GM12873 (cell line): ENCODE measurements at regions not wholly inside any gene's neighbourhood (a gene's known extent, or its start where the extent isn't known, plus 50 kb on each side); places are given as distances from the start of the nearest gene placed in this dataset.
A peak's percentile ranks its signal among the peaks of the same experiment; 100 is the strongest.

Experiments
- TF ChIP-seq, protein P1 (sequence below): IDR thresholded peaks from 2 replicates; pipeline ENCODE4 v1.5.1; 2012; ENCODE audit warnings: low read depth, mild to moderate bottlenecking, moderate library complexity, low read length, control low read depth; ENCODE audit not compliant: insufficient read depth; ENCODE audit errors: missing control alignments

DNA sequence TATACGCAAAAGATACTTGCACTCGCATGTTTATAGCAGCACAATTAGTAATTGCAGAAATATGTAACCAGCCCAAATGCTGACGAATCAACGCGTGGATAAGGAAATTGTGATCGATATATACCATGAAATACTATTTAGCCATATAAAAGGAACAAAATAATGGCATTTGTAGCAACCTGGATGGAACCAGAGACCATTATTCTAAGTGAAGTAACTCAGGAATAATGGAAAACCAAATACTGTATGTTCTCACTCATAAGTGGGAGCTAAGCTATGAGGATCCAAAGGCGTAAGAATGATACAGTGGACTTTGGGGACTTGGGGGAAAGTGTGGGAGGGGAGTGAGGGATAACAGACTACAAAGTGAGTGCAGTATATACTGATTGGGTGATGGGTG, 1008.0 kb upstream of the CRIM1 start:
- TF ChIP-seq, protein P1, sequence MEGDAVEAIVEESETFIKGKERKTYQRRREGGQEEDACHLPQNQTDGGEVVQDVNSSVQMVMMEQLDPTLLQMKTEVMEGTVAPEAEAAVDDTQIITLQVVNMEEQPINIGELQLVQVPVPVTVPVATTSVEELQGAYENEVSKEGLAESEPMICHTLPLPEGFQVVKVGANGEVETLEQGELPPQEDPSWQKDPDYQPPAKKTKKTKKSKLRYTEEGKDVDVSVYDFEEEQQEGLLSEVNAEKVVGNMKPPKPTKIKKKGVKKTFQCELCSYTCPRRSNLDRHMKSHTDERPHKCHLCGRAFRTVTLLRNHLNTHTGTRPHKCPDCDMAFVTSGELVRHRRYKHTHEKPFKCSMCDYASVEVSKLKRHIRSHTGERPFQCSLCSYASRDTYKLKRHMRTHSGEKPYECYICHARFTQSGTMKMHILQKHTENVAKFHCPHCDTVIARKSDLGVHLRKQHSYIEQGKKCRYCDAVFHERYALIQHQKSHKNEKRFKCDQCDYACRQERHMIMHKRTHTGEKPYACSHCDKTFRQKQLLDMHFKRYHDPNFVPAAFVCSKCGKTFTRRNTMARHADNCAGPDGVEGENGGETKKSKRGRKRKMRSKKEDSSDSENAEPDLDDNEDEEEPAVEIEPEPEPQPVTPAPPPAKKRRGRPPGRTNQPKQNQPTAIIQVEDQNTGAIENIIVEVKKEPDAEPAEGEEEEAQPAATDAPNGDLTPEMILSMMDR: no peak

DNA sequence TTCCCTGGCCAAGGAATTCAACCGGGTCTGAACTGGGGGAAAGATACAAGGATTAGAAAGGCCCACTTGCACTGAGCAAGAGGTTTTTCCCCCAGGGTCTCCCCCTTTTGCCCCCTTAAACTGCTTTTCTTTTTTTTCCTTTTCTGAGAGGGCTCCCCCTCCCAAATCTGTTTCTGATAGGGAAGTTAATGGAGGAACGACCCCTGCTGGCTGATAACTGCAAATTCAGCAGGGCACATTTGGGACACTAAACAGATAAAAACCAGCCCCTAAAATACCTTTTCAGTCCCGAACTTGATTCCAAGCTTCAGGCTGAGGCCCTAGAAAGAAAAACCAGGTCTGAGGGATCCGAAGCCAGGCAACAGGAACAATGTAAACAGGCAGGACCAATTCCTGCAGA, 1012.4 kb upstream of the CRIM1 start:
- TF ChIP-seq, protein P1: peak; percentile 52

DNA sequence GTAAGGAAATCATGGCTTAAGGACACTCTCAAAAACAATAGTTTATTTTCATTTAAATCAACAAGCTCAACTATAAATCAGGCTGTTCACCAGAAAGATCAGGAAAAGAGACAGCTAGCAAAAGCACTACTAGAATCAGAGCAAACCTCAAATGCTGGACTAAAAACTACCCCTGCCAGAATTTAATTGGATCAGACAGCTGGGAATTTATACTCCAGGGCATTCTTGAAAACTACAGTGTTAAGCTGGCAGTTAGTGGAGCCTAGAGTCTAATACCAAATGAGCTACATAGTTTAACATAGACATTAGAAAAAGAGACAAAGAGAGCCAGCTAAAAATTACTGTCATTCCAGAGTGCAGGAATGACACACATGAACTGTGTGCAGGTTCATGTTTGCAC, 1016.4 kb upstream of the CRIM1 start:
- TF ChIP-seq, protein P1: no peak

DNA sequence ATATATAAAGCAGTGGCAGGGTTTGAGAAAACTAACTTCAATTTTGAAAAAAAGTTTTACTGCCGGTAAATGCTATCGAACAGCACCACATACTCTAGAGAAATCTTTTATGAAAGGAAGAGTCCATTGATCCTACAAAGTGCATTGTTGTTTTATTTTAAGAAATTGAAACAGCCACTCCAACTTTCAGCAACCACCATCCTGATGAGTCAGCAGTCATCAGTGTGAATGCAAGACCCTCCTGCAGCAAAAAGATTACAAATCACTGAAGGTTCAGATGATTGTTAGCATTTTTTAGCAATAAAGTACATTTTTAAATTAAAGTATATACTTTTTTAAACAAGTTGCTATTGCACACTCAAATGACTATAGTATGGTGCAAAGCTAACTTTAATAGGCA, 1017.7 kb upstream of the CRIM1 start:
- TF ChIP-seq, protein P1: no peak

DNA sequence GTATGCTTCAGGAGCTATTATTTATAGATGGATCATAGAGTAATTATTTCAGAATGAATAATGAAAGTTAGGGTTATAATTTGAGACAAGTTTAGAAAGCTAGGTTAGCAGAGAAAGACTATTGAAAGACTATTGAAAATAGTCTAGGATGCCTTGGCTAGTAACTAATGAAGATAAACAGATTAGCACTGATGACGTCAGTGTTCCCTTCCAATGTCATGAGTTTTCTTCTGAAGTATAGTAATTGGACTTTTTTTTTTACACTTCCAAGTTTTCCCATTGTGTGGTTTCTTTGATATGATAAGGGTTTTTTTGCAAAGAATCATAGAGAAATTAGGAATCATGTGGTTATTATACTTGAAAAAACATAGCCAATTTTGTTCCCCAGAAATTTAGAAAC, 1041.5 kb upstream of the CRIM1 start:
- TF ChIP-seq, protein P1: no peak

DNA sequence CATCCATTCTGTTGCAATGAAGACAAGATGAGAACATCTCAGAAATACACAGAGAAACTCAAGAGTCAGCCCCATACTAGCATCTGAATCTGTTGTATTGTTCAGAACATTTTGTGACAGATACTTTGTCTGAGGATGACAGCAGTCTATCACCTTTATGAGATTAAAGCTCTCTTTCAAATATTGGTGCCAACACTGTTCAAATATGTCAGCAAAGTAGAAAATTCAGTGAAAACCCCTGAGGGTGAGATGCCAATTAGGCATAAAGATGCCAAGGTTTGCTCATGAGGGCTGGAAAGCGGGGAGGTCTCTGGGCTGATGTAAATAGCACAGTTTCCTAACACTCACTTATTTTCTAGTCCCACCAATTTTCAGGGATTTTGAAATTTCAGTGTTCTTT, 1054.2 kb upstream of the CRIM1 start:
- TF ChIP-seq, protein P1: no peak

DNA sequence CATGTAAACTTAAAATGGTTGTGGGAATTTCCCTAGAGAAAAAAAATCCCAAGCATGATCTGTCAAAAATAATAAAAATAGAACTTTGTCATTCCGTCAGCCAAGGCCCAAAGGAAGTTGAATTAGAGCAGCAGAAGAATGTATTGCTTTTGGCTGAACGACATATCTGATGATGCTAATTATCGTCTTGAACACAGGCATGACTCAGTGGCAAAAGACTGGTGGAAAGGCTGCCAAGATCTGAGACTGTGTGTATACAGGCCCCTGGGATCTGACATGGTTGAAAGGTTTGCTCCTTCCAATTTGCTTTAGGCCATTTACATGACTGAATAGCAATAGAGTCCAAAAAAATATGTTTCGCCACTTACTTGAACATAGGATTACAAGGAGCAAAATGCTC, 1057.1 kb upstream of the CRIM1 start:
- TF ChIP-seq, protein P1: no peak
